H1 (cell line): ENCODE measurements at regions not wholly inside any gene's neighbourhood (a gene's known extent, or its start where the extent isn't known, plus 50 kb on each side); places are given as distances from the start of the nearest gene placed in this dataset.

Source experiments
- CTCF ChIA-PET: fragments of 300-600 bp; sonication (Branson Sonifier 250); formaldehyde crosslinking; loops from one replicate; lab custom pipeline; 2021; ENCODE audit not compliant: partially characterized antibody; lab: Charles Lee
- POLR2A ChIA-PET: fragments of 300-600 bp; sonication (Branson Sonifier 250); formaldehyde crosslinking; loops from one replicate; lab custom pipeline; 2021; ENCODE audit warnings: inconsistent platforms; ENCODE audit not compliant: partially characterized antibody; lab: Charles Lee
- DNase-seq, 2 experiments: peaks; one replicate each; pipeline versions ENCODE4 v3.0.0 to v3.0.0-alpha.2; 2010 to 2022; ENCODE audit warnings: low spot score in 2 of 2, low read depth in 1 of 2, mixed read lengths in 1 of 2
- FAIRE-seq: peaks from 2 replicates; lab custom pipeline; 2011; peaks lifted over from hg19 to GRCh38; lab: Jason Lieb, UNC
- H2AFZ ChIP-seq: 2 replicates; pipeline ENCODE4 v1.8.1; 2012; ENCODE audit warnings: low read length, inconsistent platforms
- H2AK5ac ChIP-seq: 2 replicates; pipeline ENCODE4 v1.6.1; 2013; ENCODE audit warnings: low read depth, low read length
- H2BK120ac ChIP-seq: replicated peaks from 2 replicates; pipeline ENCODE3; 2013; ENCODE audit warnings: low read depth, low read length, inconsistent platforms
- H2BK12ac ChIP-seq: 2 replicates; pipeline ENCODE4 v1.6.1; 2013; ENCODE audit warnings: low read depth, low read length
- H2BK15ac ChIP-seq: 2 replicates; pipeline ENCODE4 v1.6.1; 2013; ENCODE audit warnings: low read length
- H2BK20ac ChIP-seq: 2 replicates; pipeline ENCODE4 v1.6.1; 2013; ENCODE audit warnings: low read length
- H2BK5ac ChIP-seq: 2 replicates; pipeline ENCODE4 v1.6.1; 2013; ENCODE audit warnings: low read depth, low read length
- H3K14ac ChIP-seq: 2 replicates; pipeline ENCODE4 v1.6.1; 2013; ENCODE audit warnings: inconsistent platforms; ENCODE audit not compliant: insufficient read length
- H3K18ac ChIP-seq: 2 replicates; pipeline ENCODE4 v1.6.1; 2013; ENCODE audit warnings: low read length; ENCODE audit errors: extremely low read depth
- H3K23ac ChIP-seq: 2 replicates; pipeline ENCODE4 v1.6.1; 2013; ENCODE audit warnings: inconsistent platforms; ENCODE audit not compliant: insufficient read length
- H3K23me2 ChIP-seq: 2 replicates; pipeline ENCODE4 v1.6.1; 2013; ENCODE audit warnings: low read depth, low read length
- H3K27ac ChIP-seq: 2 replicates; pipeline ENCODE4 v1.6.1; 2011; ENCODE audit warnings: low read depth, low read length, inconsistent platforms
- H3K27me3 ChIP-seq, 4 experiments: replicated peaks in 1 of 4; 1 replicate in 1 of 4; 2 replicates in 3 of 4; pipeline versions ENCODE4 v1.6.1 to v1.8.1; 2011 to 2013; ENCODE audit warnings: low read length in 3 of 4, mild to moderate bottlenecking in 3 of 4, inconsistent platforms in 2 of 4, mixed read lengths in 2 of 4, moderate library complexity in 1 of 4; ENCODE audit not compliant: control insufficient read depth in 3 of 4, insufficient read depth in 3 of 4; ENCODE audit errors: extremely low read depth in 1 of 4
- H3K36me3 ChIP-seq, 4 experiments: 2 replicates each; pipeline versions ENCODE4 v1.6.1 to v1.8.1; 2011 to 2013; ENCODE audit warnings: mild to moderate bottlenecking in 4 of 4, low read length in 3 of 4, moderate library complexity in 2 of 4, control low read depth in 1 of 4, inconsistent platforms in 1 of 4; ENCODE audit not compliant: insufficient read depth in 4 of 4, control insufficient read depth in 2 of 4
- H3K4ac ChIP-seq: replicated peaks from 2 replicates; pipeline ENCODE3; 2013; ENCODE audit warnings: low read length, low read depth, mixed read lengths, inconsistent platforms; ENCODE audit not compliant: insufficient read length
- H3K4me1 ChIP-seq, 4 experiments: replicated peaks in 1 of 4; 1 replicate in 1 of 4; 2 replicates in 3 of 4; pipeline versions ENCODE4 v1.6.1 to v1.8.1; 2011 to 2013; ENCODE audit warnings: low read length in 3 of 4, inconsistent platforms in 2 of 4, mixed read lengths in 1 of 4; ENCODE audit not compliant: insufficient read depth in 4 of 4, control insufficient read depth in 3 of 4
- H3K4me2 ChIP-seq, 2 experiments: 2 replicates each; pipeline versions ENCODE4 v1.6.1 to v1.8.1; 2011 to 2013; ENCODE audit warnings: low read depth in 2 of 2, low read length in 2 of 2, control low read depth in 1 of 2, inconsistent platforms in 1 of 2, mild to moderate bottlenecking in 1 of 2; ENCODE audit not compliant: insufficient read depth in 1 of 2
- H3K4me3 ChIP-seq, 4 experiments: fragments of 200-600, 300-600 bp in 1 of 4; sonication (generic), shearing (Covaris generic), sonication (Bioruptor Twin) in 1 of 4; 2 replicates each; pipeline versions ENCODE4 v1.5.1 to v1.8.1; 2011 to 2016; ENCODE audit warnings: low read length in 4 of 4, low read depth in 3 of 4, control low read depth in 2 of 4, inconsistent platforms in 2 of 4, mild to moderate bottlenecking in 2 of 4, mixed read lengths in 1 of 4, moderate library complexity in 1 of 4; ENCODE audit not compliant: insufficient read depth in 2 of 4; ENCODE audit errors: extremely low read depth in 1 of 4
- H3K56ac ChIP-seq: replicated peaks from 2 replicates; pipeline ENCODE3; 2013; ENCODE audit warnings: low read depth, mild to moderate bottlenecking, mixed read lengths, low read length, inconsistent platforms; ENCODE audit not compliant: insufficient read length
- H3K79me1 ChIP-seq: 2 replicates; pipeline ENCODE4 v1.6.1; 2013; ENCODE audit warnings: low read depth, low read length, control low read depth
- H3K79me2 ChIP-seq, 2 experiments: 2 replicates each; pipeline versions ENCODE4 v1.6.1 to v1.8.1; 2012 to 2013; ENCODE audit warnings: low read length in 2 of 2, mild to moderate bottlenecking in 2 of 2, inconsistent platforms in 1 of 2; ENCODE audit not compliant: insufficient read depth in 2 of 2, control insufficient read depth in 1 of 2
- H3K9ac ChIP-seq, 4 experiments: replicated peaks in 1 of 4; 1 replicate in 1 of 4; 2 replicates in 3 of 4; pipeline versions ENCODE4 v1.6.1 to v1.8.1; 2011 to 2013; ENCODE audit warnings: low read depth in 3 of 4, low read length in 3 of 4, control low read depth in 2 of 4, mild to moderate bottlenecking in 2 of 4, moderate library complexity in 2 of 4, inconsistent platforms in 1 of 4; ENCODE audit errors: extremely low read depth in 1 of 4
- H3K9me3 ChIP-seq, 2 experiments: 2 replicates each; pipeline versions ENCODE4 v1.6.1 to v1.8.1; 2012 to 2013; ENCODE audit warnings: mild to moderate bottlenecking in 2 of 2, moderate library complexity in 2 of 2, control low read depth in 1 of 2, inconsistent platforms in 1 of 2, low read depth in 1 of 2, low read length in 1 of 2, mixed read lengths in 1 of 2; ENCODE audit not compliant: insufficient read depth in 2 of 2
- H4K20me1 ChIP-seq, 2 experiments: replicated peaks in 1 of 2; 2 replicates each; pipeline versions ENCODE3 to v1.8.1; 2011 to 2013; ENCODE audit warnings: inconsistent platforms in 2 of 2, low read length in 2 of 2, mild to moderate bottlenecking in 1 of 2; ENCODE audit not compliant: insufficient read depth in 2 of 2, control insufficient read depth in 1 of 2
- H4K5ac ChIP-seq: 2 replicates; pipeline ENCODE4 v1.6.1; 2013; ENCODE audit warnings: low read length, low read depth, mixed read lengths, inconsistent platforms; ENCODE audit not compliant: insufficient read length
- H4K8ac ChIP-seq: 2 replicates; pipeline ENCODE4 v1.8.0; 2013; ENCODE audit warnings: mild to moderate bottlenecking, moderate library complexity, low read length, inconsistent platforms; ENCODE audit not compliant: insufficient read depth; ENCODE audit errors: extremely low read depth
- H4K91ac ChIP-seq: replicated peaks from 2 replicates; pipeline ENCODE3; 2013; ENCODE audit warnings: low read length, mixed read lengths, inconsistent platforms; ENCODE audit not compliant: insufficient read length
- CBX5 ChIP-seq: fragments of 300-800, 300-1000 bp; sonication (generic); IDR thresholded peaks from 2 replicates; pipeline ENCODE4 v1.7.1; 2016; ENCODE audit warnings: antibody characterized with exemption, low read length, low read depth
- EP300 ChIP-seq, 2 experiments: IDR thresholded peaks; 1 replicate in 1 of 2; 2 replicates in 1 of 2; pipeline ENCODE4 v1.6.1; 2011 to 2012; ENCODE audit warnings: low read depth in 2 of 2, low read length in 2 of 2, mild to moderate bottlenecking in 2 of 2, borderline replicate concordance in 1 of 2, inconsistent platforms in 1 of 2, moderate library complexity in 1 of 2
- HDAC2 ChIP-seq, 2 experiments: fragments of 300-600 bp in 1 of 2; sonication (generic) in 1 of 2; IDR thresholded peaks; 2 replicates each; pipeline ENCODE4 v1.6.1; 2011 to 2012; ENCODE audit warnings: low read depth in 2 of 2, low read length in 2 of 2, mild to moderate bottlenecking in 2 of 2, moderate library complexity in 2 of 2, borderline replicate concordance in 1 of 2, inconsistent platforms in 1 of 2
- KDM4A ChIP-seq: IDR thresholded peaks from one replicate; pipeline ENCODE4 v1.7.1; 2012; ENCODE audit warnings: low read depth, mild to moderate bottlenecking, moderate library complexity, low read length, inconsistent platforms; ENCODE audit not compliant: severe bottlenecking
- MAX ChIP-seq: IDR thresholded peaks from 2 replicates; pipeline ENCODE4 v1.6.1; 2012; ENCODE audit warnings: inconsistent platforms
- NANOG ChIP-seq: IDR thresholded peaks from 2 replicates; pipeline ENCODE4 v1.6.1; 2011; ENCODE audit warnings: low read length, low read depth, mild to moderate bottlenecking, inconsistent platforms; ENCODE audit not compliant: insufficient read depth, poor library complexity, severe bottlenecking
- PHF8 ChIP-seq: fragments of 200-600 bp; sonication (generic); conservative IDR thresholded peaks from 2 replicates; pipeline ENCODE4 v1.7.1; 2012; ENCODE audit warnings: low read depth, mild to moderate bottlenecking, inconsistent platforms, low read length, moderate library complexity
- RBBP5 ChIP-seq: IDR thresholded peaks from 2 replicates; pipeline ENCODE4 v1.7.1; 2012; ENCODE audit warnings: low read depth, mild to moderate bottlenecking, inconsistent platforms, low read length, moderate library complexity, borderline replicate concordance
- RFX5 ChIP-seq: IDR thresholded peaks from 2 replicates; pipeline ENCODE4 v1.6.1; 2011; ENCODE audit warnings: low read depth, low read length, improper control_type of control experiment, borderline replicate concordance
- RNF2 ChIP-seq: fragments of 200-900, 300-1000 bp; sonication (generic); IDR thresholded peaks from 2 replicates; pipeline ENCODE4 v1.7.1; 2016; ENCODE audit warnings: borderline replicate concordance, low read depth, mild to moderate bottlenecking, antibody characterized with exemption, low read length; ENCODE audit not compliant: poor library complexity, severe bottlenecking; ENCODE audit errors: missing control alignments
- SP2 ChIP-seq: IDR thresholded peaks from 2 replicates; pipeline ENCODE4 v1.6.1; 2012; ENCODE audit warnings: mild to moderate bottlenecking, low read length, inconsistent platforms
- WGBS, 2 experiments: shearing (Covaris generic) in 1 of 2; methylation state at CpG; one replicate each; pipeline versions ENCODE4 v1.1.6 to v1.1.7; 2013 to 2015; ENCODE audit warnings: low lambda C conversion rate in 2 of 2, mixed read lengths in 2 of 2, inconsistent platforms in 1 of 2, low coverage in 1 of 2, missing lambda C conversion rate in 1 of 2; ENCODE audit not compliant: insufficient replicate concordance in 2 of 2, insufficient coverage in 1 of 2, insufficient read length in 1 of 2; ENCODE audit errors: extremely low coverage in 1 of 2, missing lambda C conversion rate in 1 of 2; 5-methylcytosine and 5-hydroxymethylcytosine counted together

- no peaks in the 10 kb centered on the region for H3K23me2 ChIP-seq
- H3K9ac ChIP-seq = no peak overlapping the region
- ChIA-PET CTCF (no interaction called here), POLR2A (no interaction called here)
- TF ChIP-seq RNF2 (no peak), RBBP5 (no peak), HDAC2 (IDR thresholded peaks at IDR 0.05; ENCODE audit: borderline replicate concordance in 1 of 2, low read depth in 2 of 2, low read length in 2 of 2) (no peak), EP300 (IDR thresholded peaks at IDR 0.05; ENCODE audit: borderline replicate concordance in 1 of 2, low read depth in 2 of 2, low read length in 2 of 2) (no peak), NANOG (no peak), RFX5 (no peak), KDM4A (no peak), MAX (no peak), PHF8 (no peak), SP2 (no peak), CBX5 (no peak)
- no peak overlapping the region for H3K4me2 ChIP-seq
- DNase-seq (no peak), FAIRE-seq (no peak)
- H2BK12ac ChIP-seq = no peak overlapping the region
- no peak overlapping the region for H3K18ac ChIP-seq
- no peak overlapping the region for H2BK15ac ChIP-seq
- H3K27me3 ChIP-seq = no peaks in the 10 kb centered on the region
- H4K20me1 ChIP-seq = no peaks in the 10 kb centered on the region
- H3K14ac ChIP-seq = no peak overlapping the region
- H2BK5ac ChIP-seq = no peak overlapping the region
- no peak overlapping the region for H3K56ac ChIP-seq
- H3K23ac ChIP-seq = no peak overlapping the region
- H3K4me3 ChIP-seq = no peak overlapping the region
- WGBS, 2 experiments = 94% methylated on average over 2 of the region's 2 CpGs; no CpG with 5 or more reads in 1 of the 2 experiments
- H2BK120ac ChIP-seq = no peak overlapping the region
- H3K27ac ChIP-seq = no peak overlapping the region
- H3K4ac ChIP-seq = no peak overlapping the region
- no peak overlapping the region for H4K8ac ChIP-seq
- peaks cover 4 to 5% of the 10 kb centered on the region in 2 experiments; a peak in 1 of 4 replicates for H3K9me3 ChIP-seq
- no peaks in the 10 kb centered on the region for H3K36me3 ChIP-seq
- no peak overlapping the region for H2AFZ ChIP-seq
- no peaks in the 10 kb centered on the region for H3K79me1 ChIP-seq
- no peak overlapping the region for H2AK5ac ChIP-seq
- H3K4me1 ChIP-seq = no peaks in the 10 kb centered on the region
- no peak overlapping the region for H2BK20ac ChIP-seq
- no peak overlapping the region for H4K91ac ChIP-seq
- H4K5ac ChIP-seq = no peak overlapping the region
- H3K79me2 ChIP-seq = no peaks in the 10 kb centered on the region
These were observed 559.8 kb upstream of the TYRP1 start for GRCh38 chr9:12133416-12133815.
